Activated T-cell treated with anti-CD3 and anti-CD28 coated beads, Interleukin-2, amount 50 U/mL, for 72 hours (primary cell): ENCODE measurements at regions not wholly inside any gene's neighbourhood (a gene's known extent, or its start where the extent isn't known, plus 50 kb on each side); places are given as distances from the start of the nearest gene placed in this dataset.

ENCODE experiments used
- ATAC-seq, 2 donors: fragments of 150-1000 bp; cut with Tn5 transposase; replicated peaks in 1 of 2; 2 replicates each; pipeline ENCODE4 v1.10.0; 2021; ENCODE audit warnings: moderate library complexity in 2 of 2, mild to moderate bottlenecking in 1 of 2
- DNase-seq, 2 donors: peaks; one replicate each; pipeline ENCODE4 v3.0.0; 2021 to 2022; ENCODE audit warnings: mixed read lengths in 1 of 2
- H3K27ac Mint-ChIP-seq: one replicate; pipeline ENCODE4 v1.8.0; 2022; ENCODE audit warnings: mild to moderate bottlenecking, moderate library complexity, mixed read lengths
- H3K27me3 Mint-ChIP-seq: one replicate; pipeline ENCODE4 v1.8.0; 2022; ENCODE audit warnings: low read depth, mixed read lengths
- H3K36me3 Mint-ChIP-seq, 2 donors: one replicate each; pipeline ENCODE4 v1.8.0; 2022; ENCODE audit warnings: mixed read lengths in 2 of 2, mild to moderate bottlenecking in 1 of 2; ENCODE audit not compliant: insufficient read depth in 2 of 2
- H3K4me1 Mint-ChIP-seq: one replicate; pipeline ENCODE4 v1.8.0; 2022; ENCODE audit warnings: low read depth, mixed read lengths
- H3K4me3 Mint-ChIP-seq, 2 donors: one replicate each; pipeline ENCODE4 v1.8.0; 2022; ENCODE audit warnings: mild to moderate bottlenecking in 2 of 2, mixed read lengths in 2 of 2, moderate library complexity in 2 of 2
- H3K9me3 Mint-ChIP-seq, 2 donors: one replicate each; pipeline ENCODE4 v1.8.0; 2022; ENCODE audit warnings: mixed read lengths in 2 of 2

GRCh38 chr10:109721453-109722064 is 201.8 kb downstream of the XPNPEP1 start:
- DNase-seq (no peak), ATAC-seq (no peak)
- Mint-ChIP-seq H3K27ac (no peak overlapping the region), H3K4me3 (no peak overlapping the region), H3K4me1 (no peaks in the 10 kb centered on the region), H3K36me3 (no peaks in the 10 kb centered on the region), H3K27me3 (no peaks in the 10 kb centered on the region), H3K9me3 (no peaks in the 10 kb centered on the region)

- Mint-ChIP-seq H3K27me3 (no peaks in the 10 kb centered on the region), H3K9me3 (peaks cover 0 to 4% of the 10 kb centered on the region in 2 donors), H3K27ac (no peak overlapping the region), H3K36me3 (no peaks in the 10 kb centered on the region), H3K4me3 (no peak overlapping the region), H3K4me1 (no peaks in the 10 kb centered on the region)
- ATAC-seq, result no peak
- no peak for DNase-seq
Measured at GRCh38 chr10:109706026-109706560, 217.2 kb downstream of the XPNPEP1 start.

GRCh38 chr10:109701633-109702215 is 221.6 kb downstream of the XPNPEP1 start:
- H3K9me3 Mint-ChIP-seq, result no peaks in the 10 kb centered on the region
- DNase-seq (no peak), ATAC-seq (no peak)
- no peak overlapping the region for H3K4me3 Mint-ChIP-seq
- no peak overlapping the region for H3K27ac Mint-ChIP-seq
- H3K36me3 Mint-ChIP-seq, result no peaks in the 10 kb centered on the region
- no peaks in the 10 kb centered on the region for H3K27me3 Mint-ChIP-seq
- no peaks in the 10 kb centered on the region for H3K4me1 Mint-ChIP-seq

GRCh38 chr10:109698882-109699664 is 224.2 kb downstream of the XPNPEP1 start:
- DNase-seq (no peak), ATAC-seq (no peak)
- no peak overlapping the region for H3K4me3 Mint-ChIP-seq
- no peaks in the 10 kb centered on the region for H3K36me3 Mint-ChIP-seq
- H3K4me1 Mint-ChIP-seq, result no peaks in the 10 kb centered on the region
- no peak overlapping the region for H3K27ac Mint-ChIP-seq
- no peaks in the 10 kb centered on the region for H3K27me3 Mint-ChIP-seq
- no peaks in the 10 kb centered on the region for H3K9me3 Mint-ChIP-seq

GRCh38 chr10:109698086-109698485 is 225.2 kb downstream of the XPNPEP1 start:
- no peaks in the 10 kb centered on the region for H3K4me1 Mint-ChIP-seq
- H3K36me3 Mint-ChIP-seq, result no peaks in the 10 kb centered on the region
- H3K27ac Mint-ChIP-seq, result no peak overlapping the region
- ATAC-seq (no peak), DNase-seq (no peak)
- H3K9me3 Mint-ChIP-seq, result no peaks in the 10 kb centered on the region
- no peak overlapping the region for H3K4me3 Mint-ChIP-seq
- H3K27me3 Mint-ChIP-seq, result no peaks in the 10 kb centered on the region

GRCh38 chr10:109696981-109697775 is 226.1 kb downstream of the XPNPEP1 start:
- no peak overlapping the region for H3K27ac Mint-ChIP-seq
- no peaks in the 10 kb centered on the region for H3K27me3 Mint-ChIP-seq
- no peak overlapping the region for H3K4me3 Mint-ChIP-seq
- no peaks in the 10 kb centered on the region for H3K36me3 Mint-ChIP-seq
- no peak for ATAC-seq
- DNase-seq, result no peak
- no peaks in the 10 kb centered on the region for H3K4me1 Mint-ChIP-seq
- no peaks in the 10 kb centered on the region for H3K9me3 Mint-ChIP-seq

GRCh38 chr10:109696462-109696861 is 226.8 kb downstream of the XPNPEP1 start:
- Mint-ChIP-seq H3K4me3 (no peak overlapping the region), H3K9me3 (no peaks in the 10 kb centered on the region), H3K27me3 (no peaks in the 10 kb centered on the region), H3K4me1 (no peaks in the 10 kb centered on the region), H3K36me3 (no peaks in the 10 kb centered on the region), H3K27ac (no peak overlapping the region)
- no peak for DNase-seq
- no peak for ATAC-seq

GRCh38 chr10:109695988-109696387 is 227.3 kb downstream of the XPNPEP1 start:
- Mint-ChIP-seq H3K36me3 (no peaks in the 10 kb centered on the region), H3K4me1 (no peaks in the 10 kb centered on the region), H3K4me3 (no peak overlapping the region), H3K27ac (no peak overlapping the region), H3K9me3 (no peaks in the 10 kb centered on the region), H3K27me3 (no peaks in the 10 kb centered on the region)
- DNase-seq, result no peak
- no peak for ATAC-seq

- no peak overlapping the region for H3K4me3 Mint-ChIP-seq
- no peaks in the 10 kb centered on the region for H3K36me3 Mint-ChIP-seq
- H3K4me1 Mint-ChIP-seq, result no peaks in the 10 kb centered on the region
- H3K9me3 Mint-ChIP-seq, result peaks cover 5 to 6% of the 10 kb centered on the region in 2 donors
- no peak overlapping the region for H3K27ac Mint-ChIP-seq
- DNase-seq (no peak), ATAC-seq (no peak)
- no peaks in the 10 kb centered on the region for H3K27me3 Mint-ChIP-seq
Measured at GRCh38 chr10:109689785-109690184, 233.5 kb downstream of the XPNPEP1 start.

- Mint-ChIP-seq H3K36me3 (no peaks in the 10 kb centered on the region), H3K4me1 (no peaks in the 10 kb centered on the region), H3K27me3 (no peaks in the 10 kb centered on the region), H3K4me3 (no peak overlapping the region), H3K9me3 (peaks cover 0 to 2% of the 10 kb centered on the region in 2 donors), H3K27ac (no peak overlapping the region)
- DNase-seq, result no peak
- no peak for ATAC-seq
Measured at GRCh38 chr10:109679478-109679877, 243.8 kb downstream of the XPNPEP1 start.

GRCh38 chr10:109678857-109679256 is 244.5 kb downstream of the XPNPEP1 start:
- Mint-ChIP-seq H3K4me3 (no peak overlapping the region), H3K27ac (no peak overlapping the region), H3K9me3 (no peaks in the 10 kb centered on the region), H3K4me1 (no peaks in the 10 kb centered on the region), H3K27me3 (no peaks in the 10 kb centered on the region), H3K36me3 (no peaks in the 10 kb centered on the region)
- DNase-seq (no peak), ATAC-seq (no peak)

GRCh38 chr10:109676703-109677102 is 246.6 kb downstream of the XPNPEP1 start:
- Mint-ChIP-seq H3K4me1 (no peaks in the 10 kb centered on the region), H3K27ac (no peak overlapping the region), H3K4me3 (no peak overlapping the region), H3K36me3 (no peaks in the 10 kb centered on the region), H3K27me3 (no peaks in the 10 kb centered on the region), H3K9me3 (no peaks in the 10 kb centered on the region)
- ATAC-seq (no peak), DNase-seq (no peak)

- H3K27me3 Mint-ChIP-seq, result no peaks in the 10 kb centered on the region
- H3K9me3 Mint-ChIP-seq, result peaks cover 0 to 1% of the 10 kb centered on the region in 2 donors
- no peak for ATAC-seq
- H3K36me3 Mint-ChIP-seq, result no peaks in the 10 kb centered on the region
- no peaks in the 10 kb centered on the region for H3K4me1 Mint-ChIP-seq
- no peak overlapping the region for H3K27ac Mint-ChIP-seq
- DNase-seq, result no peak
- no peak overlapping the region for H3K4me3 Mint-ChIP-seq
Measured at GRCh38 chr10:109668703-109669102, 254.6 kb downstream of the XPNPEP1 start.
